ENCODE measurements at regions not wholly inside any gene's neighbourhood (a gene's known extent, or its start where the extent isn't known, plus 50 kb on each side); places are given as distances from the start of the nearest gene placed in this dataset.

- Mint-ChIP-seq H3K27me3 (ENCODE audit: low read depth) (peaks cover 7% of the 10 kb centered on the region), H3K4me3 (no peak overlapping the region), H3K27ac (no peak overlapping the region), H3K36me3 (ENCODE audit: low read depth) (no peaks in the 10 kb centered on the region), H3K4me1 (ENCODE audit: low read depth) (no peaks in the 10 kb centered on the region), H3K9me3 (ENCODE audit: insufficient read depth) (peaks cover 6% of the 10 kb centered on the region)
- ATAC-seq = no peak
- ChIA-PET CTCF (no interaction called here), POLR2A (interaction anchor here (0.6 kb wide), 1 partner anchor 9 kb away, joined by 3 read pairs; no protein-coding TSS in a partner anchor)
- no peak for DNase-seq
These were observed 110.9 kb upstream of the ATP2B2 start for GRCh38 chr3:10616321-10616720.

DNA sequence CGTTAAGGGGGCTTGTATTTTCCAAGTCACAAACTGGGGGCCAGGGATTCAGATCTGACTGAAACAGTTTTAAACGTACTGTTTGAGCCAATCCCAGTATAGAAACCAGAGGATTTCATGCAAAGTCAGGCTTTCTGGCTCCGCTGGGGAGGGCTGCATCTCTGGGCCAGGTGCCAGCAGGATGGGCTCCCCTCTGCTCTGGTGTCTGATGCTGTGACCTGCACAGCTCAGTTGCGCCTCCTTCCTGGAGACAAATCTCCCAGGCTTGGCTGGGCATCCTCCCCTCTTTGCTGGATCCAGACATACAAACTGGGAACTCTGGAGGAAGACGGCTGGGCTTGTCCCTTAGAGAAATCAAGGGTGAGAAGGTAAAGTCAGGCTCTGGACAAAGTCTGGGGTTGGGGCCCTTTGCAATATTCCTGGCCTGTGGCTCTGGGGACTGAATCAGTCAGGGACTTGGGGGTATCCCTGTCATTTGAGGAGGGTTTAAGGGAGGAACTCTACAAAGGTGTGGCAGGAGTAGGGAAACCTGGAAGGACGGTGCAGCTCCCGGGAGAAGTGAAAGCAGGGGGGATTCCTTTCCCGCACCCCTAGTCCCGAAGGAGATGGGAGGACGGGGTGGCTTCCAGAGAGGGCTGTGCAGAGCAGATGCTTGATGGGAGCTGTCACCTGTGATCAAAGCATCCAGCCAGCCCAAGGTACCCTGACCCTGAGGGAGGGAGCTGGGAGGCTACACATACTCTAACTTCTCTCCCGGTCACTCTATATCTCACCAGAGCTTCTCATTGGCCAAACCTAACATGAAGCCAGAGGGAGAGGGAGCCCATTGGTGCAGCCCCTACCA lies 114.8 kb upstream of the ATP2B2 start:
- Mint-ChIP-seq H3K4me3 (no peak overlapping the region), H3K27me3 (ENCODE audit: low read depth) (peaks cover under 1% of the 10 kb centered on the region), H3K36me3 (ENCODE audit: low read depth) (no peaks in the 10 kb centered on the region), H3K9me3 (ENCODE audit: insufficient read depth) (no peaks in the 10 kb centered on the region), H3K27ac (no peak overlapping the region), H3K4me1 (ENCODE audit: low read depth) (no peaks in the 10 kb centered on the region)
- POLR2A ChIA-PET = no interaction called here
- DNase-seq = no peak
- CTCF ChIA-PET = no interaction called here
- no peak for ATAC-seq

DNA sequence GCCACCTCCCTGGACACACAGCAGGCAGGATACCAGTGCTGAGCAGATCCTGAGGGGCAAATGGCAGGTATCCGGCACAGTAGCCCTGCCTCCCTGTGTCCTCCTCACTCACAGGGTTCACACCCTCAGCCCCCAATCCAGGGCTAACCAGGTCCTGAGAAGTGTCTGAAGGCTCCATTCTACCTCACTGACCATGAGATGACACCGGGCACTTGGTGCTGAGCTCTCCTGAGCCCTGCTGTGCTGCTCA lies 115.4 kb upstream of the ATP2B2 start:
- ATAC-seq (no peak), DNase-seq (no peak)
- Mint-ChIP-seq H3K27me3 (ENCODE audit: low read depth) (no peaks in the 10 kb centered on the region), H3K36me3 (ENCODE audit: low read depth) (no peaks in the 10 kb centered on the region), H3K4me3 (no peak overlapping the region), H3K4me1 (ENCODE audit: low read depth) (no peaks in the 10 kb centered on the region), H3K27ac (no peak overlapping the region), H3K9me3 (ENCODE audit: insufficient read depth) (no peaks in the 10 kb centered on the region)
- ChIA-PET POLR2A (no interaction called here), CTCF (no interaction called here)

- CTCF ChIA-PET = no interaction called here
- no peaks in the 10 kb centered on the region for H3K27me3 Mint-ChIP-seq (ENCODE audit: low read depth)
- no peak for DNase-seq
These were observed 118.3 kb upstream of the ATP2B2 start for GRCh38 chr3:10623578-10624275.

GRCh38 chr3:10625323-10625722 lies 119.9 kb upstream of the ATP2B2 start:
- ChIA-PET CTCF (no interaction called here), POLR2A (no interaction called here)
- no peak for ATAC-seq
- Mint-ChIP-seq H3K4me1 (ENCODE audit: low read depth) (no peaks in the 10 kb centered on the region), H3K4me3 (no peak overlapping the region), H3K36me3 (ENCODE audit: low read depth) (no peaks in the 10 kb centered on the region), H3K27me3 (ENCODE audit: low read depth) (no peaks in the 10 kb centered on the region), H3K27ac (no peak overlapping the region), H3K9me3 (ENCODE audit: insufficient read depth) (no peaks in the 10 kb centered on the region)
- no peak for DNase-seq

More at GRCh38 chr3:10623578-10624275, 118.3 kb upstream of the ATP2B2 start:
- Mint-ChIP-seq H3K27ac (no peak overlapping the region), H3K4me1 (ENCODE audit: low read depth) (no peaks in the 10 kb centered on the region), H3K9me3 (ENCODE audit: insufficient read depth) (no peaks in the 10 kb centered on the region), H3K4me3 (no peak overlapping the region), H3K36me3 (ENCODE audit: low read depth) (no peaks in the 10 kb centered on the region)
- POLR2A ChIA-PET = no interaction called here
- ATAC-seq = no peak

DNA sequence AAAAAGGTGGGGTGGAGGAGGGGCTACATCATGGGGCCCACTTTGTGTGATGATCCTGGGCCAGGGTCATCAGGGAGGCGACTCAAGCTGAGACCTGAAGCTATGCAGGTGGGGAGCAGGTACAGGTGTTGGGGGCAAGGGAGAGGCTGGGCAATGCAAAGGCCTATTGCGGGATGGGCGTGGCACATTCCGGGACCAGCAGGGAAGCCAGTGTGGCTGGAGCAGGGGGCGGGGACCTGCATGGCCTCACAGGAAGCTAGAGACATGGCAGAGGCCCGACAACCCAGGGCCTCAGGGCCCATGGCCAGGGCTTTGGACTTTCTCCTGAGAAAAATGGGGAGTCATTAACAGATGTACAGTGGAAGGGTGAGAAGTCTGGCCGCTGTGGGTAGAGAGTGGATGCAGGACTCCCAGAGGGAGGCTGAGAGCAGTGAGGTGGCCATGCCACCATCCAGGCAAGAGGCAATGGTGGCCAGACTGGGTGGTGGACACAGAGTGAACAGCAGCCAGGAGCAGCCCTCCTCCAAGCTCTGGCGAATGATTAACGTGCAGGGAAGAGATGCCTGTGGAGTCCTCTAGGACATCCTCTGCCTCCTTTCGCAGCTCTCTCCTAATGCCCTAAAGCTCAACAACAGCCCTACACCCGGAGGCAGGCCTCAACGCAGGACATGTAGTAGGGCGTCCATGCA lies 122.6 kb upstream of the ATP2B2 start:
- no peaks in the 10 kb centered on the region for H3K9me3 Mint-ChIP-seq (ENCODE audit: insufficient read depth)
- no peaks in the 10 kb centered on the region for H3K4me1 Mint-ChIP-seq (ENCODE audit: low read depth)
- H3K27ac Mint-ChIP-seq = no peak overlapping the region
- ChIA-PET CTCF (interaction anchor here (0.9 kb wide), 1 partner anchor 110 kb away, joined by 3 read pairs; no protein-coding TSS in a partner anchor), POLR2A (interaction anchor here (0.5 kb wide), 1 partner anchor 79 kb away, joined by 3 read pairs; no protein-coding TSS in a partner anchor)
- H3K36me3 Mint-ChIP-seq (ENCODE audit: low read depth) = no peaks in the 10 kb centered on the region
- H3K4me3 Mint-ChIP-seq = no peak overlapping the region
- DNase-seq (no peak), ATAC-seq (no peak)
- H3K27me3 Mint-ChIP-seq (ENCODE audit: low read depth) = no peaks in the 10 kb centered on the region

DNA sequence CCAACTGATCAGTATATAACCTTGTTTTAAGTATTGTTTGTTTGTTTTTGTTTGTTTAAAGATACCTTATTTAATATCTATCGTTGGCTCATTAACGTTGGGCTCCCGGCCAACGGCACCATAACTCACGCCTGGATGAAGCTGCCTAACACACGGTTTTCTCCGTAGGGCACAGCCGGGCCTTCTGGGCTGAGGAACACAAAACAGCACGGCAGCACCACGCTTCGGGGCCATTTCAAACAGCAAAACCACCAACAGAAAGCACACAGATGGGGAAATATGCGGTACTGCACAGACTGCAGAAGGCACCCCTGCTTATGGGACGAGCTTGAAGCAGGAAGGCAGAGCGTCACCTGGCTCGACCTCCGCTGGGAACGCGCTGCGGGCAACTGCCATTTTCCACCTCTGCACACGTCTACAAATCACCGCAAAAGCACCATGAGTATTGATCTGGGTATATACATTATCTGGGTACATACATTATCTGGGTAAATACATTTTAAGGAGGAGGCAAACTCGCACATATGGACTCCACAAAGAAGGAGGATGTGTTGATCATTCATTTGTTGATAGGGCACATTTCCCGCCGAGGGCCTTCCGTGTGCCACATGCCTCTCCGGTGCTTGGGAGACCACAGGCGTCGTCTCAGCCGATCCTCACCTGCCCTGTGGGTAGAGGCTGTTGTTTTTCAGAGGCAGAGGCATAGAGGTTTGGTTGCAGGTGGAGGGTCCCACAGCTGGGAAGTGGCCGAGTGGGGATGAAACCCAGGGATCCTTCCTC lies 123.7 kb upstream of the ATP2B2 start:
- Mint-ChIP-seq H3K4me1 (ENCODE audit: low read depth) (no peaks in the 10 kb centered on the region), H3K36me3 (ENCODE audit: low read depth) (no peaks in the 10 kb centered on the region), H3K27ac (no peak overlapping the region), H3K4me3 (no peak overlapping the region), H3K9me3 (ENCODE audit: insufficient read depth) (no peaks in the 10 kb centered on the region), H3K27me3 (ENCODE audit: low read depth) (no peaks in the 10 kb centered on the region)
- POLR2A ChIA-PET = no interaction called here
- CTCF ChIA-PET = no interaction called here
- ATAC-seq (no peak), DNase-seq (no peak)

DNA sequence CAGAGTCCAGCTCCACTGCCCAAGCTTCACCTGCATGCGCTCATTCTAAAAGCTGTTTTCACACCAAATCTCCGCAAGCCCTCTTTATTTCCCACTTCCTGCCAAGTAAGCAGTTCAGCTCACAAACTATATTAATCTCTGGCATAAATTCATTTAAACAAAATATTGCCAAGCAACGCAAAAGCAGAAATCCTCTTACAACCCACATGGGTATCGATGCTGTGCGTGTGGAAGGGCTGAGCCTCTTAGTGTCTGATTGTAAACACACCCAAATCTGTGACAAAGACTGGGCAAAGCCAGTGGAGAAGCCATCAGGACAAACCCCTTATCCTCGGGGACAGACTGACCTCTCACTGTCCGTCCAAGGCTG lies 124.3 kb upstream of the ATP2B2 start:
- ChIA-PET CTCF (no interaction called here), POLR2A (no interaction called here)
- H3K27ac Mint-ChIP-seq = no peak overlapping the region
- DNase-seq (no peak), ATAC-seq (no peak)
- no peak overlapping the region for H3K4me3 Mint-ChIP-seq
- H3K36me3 Mint-ChIP-seq (ENCODE audit: low read depth) = no peaks in the 10 kb centered on the region
- no peaks in the 10 kb centered on the region for H3K27me3 Mint-ChIP-seq (ENCODE audit: low read depth)
- H3K9me3 Mint-ChIP-seq (ENCODE audit: insufficient read depth) = no peaks in the 10 kb centered on the region
- H3K4me1 Mint-ChIP-seq (ENCODE audit: low read depth) = no peaks in the 10 kb centered on the region

DNA sequence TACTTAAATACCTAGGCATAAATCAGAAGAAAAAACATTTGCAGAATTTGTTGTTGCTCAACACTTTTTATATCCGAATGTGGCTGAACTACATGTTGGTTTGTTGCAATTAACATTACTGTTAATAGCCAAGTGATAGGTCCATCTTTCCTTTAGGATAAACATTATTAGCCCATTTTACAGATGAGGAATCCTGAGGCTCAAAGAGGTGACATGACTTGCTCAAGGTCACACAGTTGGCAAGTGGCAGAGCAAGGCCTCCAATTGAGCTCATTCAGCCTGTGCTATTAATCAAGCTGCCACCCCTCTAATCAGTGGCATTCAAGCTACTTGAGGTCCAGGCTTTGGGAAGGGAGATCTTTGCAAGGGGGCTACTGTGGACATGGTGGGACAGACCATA lies 125.8 kb upstream of the ATP2B2 start:
- no peak overlapping the region for H3K27ac Mint-ChIP-seq

DNA sequence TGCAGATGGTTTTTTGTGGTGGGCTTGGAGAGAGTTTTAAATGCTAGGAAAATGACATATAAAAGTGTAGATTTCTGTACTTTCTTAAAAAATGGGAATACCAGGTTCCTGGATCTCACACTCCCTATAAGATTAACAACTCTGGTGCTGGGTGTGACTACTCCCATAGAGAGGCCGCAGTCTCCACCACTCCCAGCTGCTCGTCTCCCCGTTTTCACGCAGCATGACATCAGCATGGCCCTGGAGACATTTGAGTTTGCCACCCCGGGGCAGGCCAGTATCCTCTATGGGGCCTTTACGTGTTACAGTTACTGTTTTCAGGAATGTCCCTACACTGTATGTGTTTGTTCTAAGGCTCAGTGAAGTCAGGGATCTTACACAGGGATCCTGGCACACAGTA lies 126.7 kb upstream of the ATP2B2 start:
- no peak overlapping the region for H3K4me3 Mint-ChIP-seq
- ChIA-PET POLR2A (no interaction called here), CTCF (no interaction called here)
- H3K27ac Mint-ChIP-seq = no peak overlapping the region
- ATAC-seq (no peak), DNase-seq (no peak)
- no peaks in the 10 kb centered on the region for H3K36me3 Mint-ChIP-seq (ENCODE audit: low read depth)
- H3K4me1 Mint-ChIP-seq (ENCODE audit: low read depth) = no peaks in the 10 kb centered on the region
- H3K9me3 Mint-ChIP-seq (ENCODE audit: insufficient read depth) = no peaks in the 10 kb centered on the region
- H3K27me3 Mint-ChIP-seq (ENCODE audit: low read depth) = no peaks in the 10 kb centered on the region

More for the DNA sequence above, 125.8 kb upstream of the ATP2B2 start:
- no peak for ATAC-seq
- no peaks in the 10 kb centered on the region for H3K36me3 Mint-ChIP-seq (ENCODE audit: low read depth)
- CTCF ChIA-PET = no interaction called here
- no peaks in the 10 kb centered on the region for H3K27me3 Mint-ChIP-seq (ENCODE audit: low read depth)
- POLR2A ChIA-PET = no interaction called here
- H3K4me3 Mint-ChIP-seq = no peak overlapping the region
- no peaks in the 10 kb centered on the region for H3K4me1 Mint-ChIP-seq (ENCODE audit: low read depth)
- H3K9me3 Mint-ChIP-seq (ENCODE audit: insufficient read depth) = no peaks in the 10 kb centered on the region
- DNase-seq = no peak

DNA sequence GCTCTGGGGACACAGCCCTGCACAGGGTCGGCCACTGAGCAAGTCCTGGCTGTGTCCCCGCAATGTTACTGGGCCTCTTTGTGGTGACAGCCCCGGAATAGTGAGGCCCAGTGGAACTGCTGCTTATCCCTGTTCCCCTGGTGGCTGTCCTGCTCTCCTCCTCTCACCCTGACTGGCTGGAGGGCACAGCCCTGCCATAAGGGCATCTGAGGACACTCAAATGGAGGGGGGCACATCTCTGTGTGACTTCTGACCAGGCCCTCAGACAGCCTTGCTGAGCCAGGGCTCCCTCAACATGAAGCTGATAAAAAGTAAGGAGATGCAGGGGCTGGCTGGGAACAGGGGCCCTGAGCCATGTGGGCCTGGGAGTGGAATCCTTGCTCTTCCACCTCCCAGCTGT lies 127.4 kb upstream of the ATP2B2 start:
- Mint-ChIP-seq H3K4me3 (no peak overlapping the region), H3K27me3 (ENCODE audit: low read depth) (peaks cover 5% of the 10 kb centered on the region), H3K9me3 (ENCODE audit: insufficient read depth) (no peaks in the 10 kb centered on the region), H3K4me1 (ENCODE audit: low read depth) (no peaks in the 10 kb centered on the region), H3K36me3 (ENCODE audit: low read depth) (no peaks in the 10 kb centered on the region), H3K27ac (no peak overlapping the region)
- CTCF ChIA-PET = no interaction called here
- POLR2A ChIA-PET = interaction anchor here (0.6 kb wide), 1 partner anchor 276 kb away, joined by 4 read pairs; no protein-coding TSS in a partner anchor
- DNase-seq = no peak
- ATAC-seq = no peak

Measured in activated CD8-positive, alpha-beta T cell treated with anti-CD3 and anti-CD28 coated beads, Interleukin-2, amount 10 ng/mL, durations not matched to agents 7 days and 5 days (primary cell).